ENCODE measurements at regions not wholly inside any gene's neighbourhood (a gene's known extent, or its start where the extent isn't known, plus 50 kb on each side); places are given as distances from the start of the nearest gene placed in this dataset.

DNA sequence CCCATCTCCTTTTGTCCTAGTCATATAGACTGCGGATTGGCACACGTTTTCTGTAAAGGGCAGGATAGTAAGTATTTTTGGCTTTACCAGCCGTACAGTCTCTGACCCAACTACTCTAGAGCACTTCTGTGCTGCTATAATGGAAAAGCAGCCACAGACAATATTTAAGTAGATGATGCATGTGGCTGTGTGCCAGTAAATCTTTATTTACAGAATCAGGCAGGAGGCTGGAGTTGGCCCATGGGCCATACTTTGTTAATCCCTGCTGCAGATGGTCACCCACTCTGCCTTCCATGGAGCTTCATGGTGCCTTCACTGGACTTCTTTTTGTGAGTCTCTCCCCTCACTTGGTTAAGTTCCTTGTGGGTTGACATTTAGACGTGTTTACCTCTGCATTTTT is 584.5 kb upstream of the TBX3 start:
- H3K4me3 ChIP-seq = no peak overlapping the region
- 77 to 88% (median 81%) methylated on average over 4 of the region's 4 CpGs for WGBS, 3 donors
- no peaks in the 10 kb centered on the region for H3K4me1 ChIP-seq
- no peaks in the 10 kb centered on the region for H3K27me3 ChIP-seq (ENCODE audit: insufficient read depth in 3 of 3, low read length in 2 of 3)
- no peak overlapping the region for H3K27ac ChIP-seq
- ATAC-seq (no peak), DNase-seq (no peak)
- H3K36me3 ChIP-seq (ENCODE audit: insufficient read depth in 1 of 2, low read depth in 1 of 2) = no peaks in the 10 kb centered on the region
- TF ChIP-seq, protein P1, sequence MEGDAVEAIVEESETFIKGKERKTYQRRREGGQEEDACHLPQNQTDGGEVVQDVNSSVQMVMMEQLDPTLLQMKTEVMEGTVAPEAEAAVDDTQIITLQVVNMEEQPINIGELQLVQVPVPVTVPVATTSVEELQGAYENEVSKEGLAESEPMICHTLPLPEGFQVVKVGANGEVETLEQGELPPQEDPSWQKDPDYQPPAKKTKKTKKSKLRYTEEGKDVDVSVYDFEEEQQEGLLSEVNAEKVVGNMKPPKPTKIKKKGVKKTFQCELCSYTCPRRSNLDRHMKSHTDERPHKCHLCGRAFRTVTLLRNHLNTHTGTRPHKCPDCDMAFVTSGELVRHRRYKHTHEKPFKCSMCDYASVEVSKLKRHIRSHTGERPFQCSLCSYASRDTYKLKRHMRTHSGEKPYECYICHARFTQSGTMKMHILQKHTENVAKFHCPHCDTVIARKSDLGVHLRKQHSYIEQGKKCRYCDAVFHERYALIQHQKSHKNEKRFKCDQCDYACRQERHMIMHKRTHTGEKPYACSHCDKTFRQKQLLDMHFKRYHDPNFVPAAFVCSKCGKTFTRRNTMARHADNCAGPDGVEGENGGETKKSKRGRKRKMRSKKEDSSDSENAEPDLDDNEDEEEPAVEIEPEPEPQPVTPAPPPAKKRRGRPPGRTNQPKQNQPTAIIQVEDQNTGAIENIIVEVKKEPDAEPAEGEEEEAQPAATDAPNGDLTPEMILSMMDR (IDR thresholded peaks at IDR 0.05) = no peak
- intact Hi-C loops (cut with DNase I) = no loop called here
- no peaks in the 10 kb centered on the region for H3K9me3 ChIP-seq

DNA sequence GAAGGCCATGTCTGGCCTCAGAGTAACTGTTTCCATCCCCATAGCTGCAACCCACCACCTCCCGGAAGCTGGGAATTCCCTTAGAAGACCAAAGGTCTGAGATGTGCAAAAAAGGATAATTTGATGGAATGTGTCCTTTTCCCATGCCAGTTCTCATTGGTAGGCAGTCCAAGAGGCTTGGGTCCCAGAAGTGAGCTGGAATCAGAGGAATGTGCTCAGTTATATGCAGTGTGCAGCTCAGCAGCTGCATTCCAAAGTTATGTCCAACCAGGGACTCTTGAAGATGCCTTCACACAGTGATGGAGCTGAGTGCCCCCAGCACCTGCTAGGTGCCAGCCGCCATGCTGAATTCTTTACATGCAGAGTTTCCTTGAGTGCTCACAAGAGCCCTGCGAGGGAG is 583.9 kb upstream of the TBX3 start:
- Histone ChIP-seq H3K27me3 (ENCODE audit: insufficient read depth in 3 of 3, low read length in 2 of 3) (no peaks in the 10 kb centered on the region), H3K4me1 (no peaks in the 10 kb centered on the region), H3K36me3 (ENCODE audit: insufficient read depth in 1 of 2, low read depth in 1 of 2) (no peaks in the 10 kb centered on the region), H3K9me3 (no peaks in the 10 kb centered on the region), H3K27ac (no peak overlapping the region), H3K4me3 (no peak overlapping the region)
- ATAC-seq = peak in 2 of 4 donors; percentile 10 to 16
- DNase-seq = no peak
- TF ChIP-seq, protein P1 (IDR thresholded peaks at IDR 0.05) = no peak
- intact Hi-C loops (cut with DNase I) = no loop called here
- WGBS, 3 donors = 34 to 44% (median 40%) methylated on average over 3 of the region's 3 CpGs

DNA sequence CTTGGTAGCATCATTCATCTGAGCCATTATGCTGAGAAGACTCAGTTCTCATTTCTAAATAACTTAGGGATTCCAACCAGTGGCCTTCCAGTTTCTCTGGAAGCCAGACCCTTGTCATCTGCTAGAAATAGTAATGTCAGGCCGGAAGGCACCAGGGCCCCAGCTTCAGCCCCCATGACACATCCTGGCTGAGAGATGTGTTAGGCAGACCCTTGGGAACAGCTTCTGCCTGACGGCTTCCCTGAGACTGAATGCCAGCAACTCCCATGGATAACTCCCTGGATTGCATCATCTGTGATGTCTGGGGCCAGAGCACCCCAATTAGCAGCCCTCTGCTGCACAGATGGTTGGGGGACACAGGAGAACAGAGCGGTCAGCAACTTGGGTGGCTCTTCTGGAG is 583.5 kb upstream of the TBX3 start:
- H3K36me3 ChIP-seq (ENCODE audit: insufficient read depth in 1 of 2, low read depth in 1 of 2) = no peaks in the 10 kb centered on the region
- no peaks in the 10 kb centered on the region for H3K4me1 ChIP-seq
- DNase-seq (peak; percentile 16 to 55), ATAC-seq (peak in 2 of 4 donors; percentile 45 to 51)
- H3K9me3 ChIP-seq = no peaks in the 10 kb centered on the region
- H3K27ac ChIP-seq = no peak overlapping the region
- 31 to 51% (median 44%) methylated on average over 3 of the region's 3 CpGs for WGBS, 3 donors
- intact Hi-C loops (cut with DNase I) = no loop called here
- TF ChIP-seq, protein P1 (IDR thresholded peaks at IDR 0.05) = no peak
- no peaks in the 10 kb centered on the region for H3K27me3 ChIP-seq (ENCODE audit: insufficient read depth in 3 of 3, low read length in 2 of 3)
- no peak overlapping the region for H3K4me3 ChIP-seq

DNA sequence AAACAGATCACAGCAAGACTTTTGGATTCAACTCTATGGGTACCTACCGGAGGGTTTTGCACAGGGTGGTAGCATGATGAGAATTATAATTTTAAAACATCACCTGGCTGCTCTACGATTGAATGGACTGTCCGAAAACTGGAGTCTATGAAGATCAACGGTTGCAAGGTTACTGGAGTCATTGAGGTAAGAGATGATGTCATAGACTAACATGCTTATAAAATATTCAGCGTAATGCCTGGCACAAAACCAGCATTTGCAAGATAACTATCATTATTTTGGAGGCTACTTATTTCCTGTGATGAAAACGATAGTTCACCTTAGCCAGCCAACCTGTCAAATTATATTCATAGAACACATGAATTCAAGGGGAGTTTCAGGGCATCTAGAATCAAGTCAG is 580.6 kb upstream of the TBX3 start:
- Histone ChIP-seq H3K9me3 (no peaks in the 10 kb centered on the region), H3K36me3 (ENCODE audit: insufficient read depth in 1 of 2, low read depth in 1 of 2) (no peaks in the 10 kb centered on the region), H3K4me1 (no peaks in the 10 kb centered on the region), H3K4me3 (no peak overlapping the region), H3K27me3 (ENCODE audit: insufficient read depth in 3 of 3, low read length in 2 of 3) (no peaks in the 10 kb centered on the region), H3K27ac (no peak overlapping the region)
- intact Hi-C loops (cut with DNase I) = no loop called here
- TF ChIP-seq, protein P1 (IDR thresholded peaks at IDR 0.05) = no peak
- no peak for ATAC-seq
- 83 to 85% (median 83%) methylated on average over 6 of the region's 6 CpGs for WGBS, 3 donors
- DNase-seq = no peak

DNA sequence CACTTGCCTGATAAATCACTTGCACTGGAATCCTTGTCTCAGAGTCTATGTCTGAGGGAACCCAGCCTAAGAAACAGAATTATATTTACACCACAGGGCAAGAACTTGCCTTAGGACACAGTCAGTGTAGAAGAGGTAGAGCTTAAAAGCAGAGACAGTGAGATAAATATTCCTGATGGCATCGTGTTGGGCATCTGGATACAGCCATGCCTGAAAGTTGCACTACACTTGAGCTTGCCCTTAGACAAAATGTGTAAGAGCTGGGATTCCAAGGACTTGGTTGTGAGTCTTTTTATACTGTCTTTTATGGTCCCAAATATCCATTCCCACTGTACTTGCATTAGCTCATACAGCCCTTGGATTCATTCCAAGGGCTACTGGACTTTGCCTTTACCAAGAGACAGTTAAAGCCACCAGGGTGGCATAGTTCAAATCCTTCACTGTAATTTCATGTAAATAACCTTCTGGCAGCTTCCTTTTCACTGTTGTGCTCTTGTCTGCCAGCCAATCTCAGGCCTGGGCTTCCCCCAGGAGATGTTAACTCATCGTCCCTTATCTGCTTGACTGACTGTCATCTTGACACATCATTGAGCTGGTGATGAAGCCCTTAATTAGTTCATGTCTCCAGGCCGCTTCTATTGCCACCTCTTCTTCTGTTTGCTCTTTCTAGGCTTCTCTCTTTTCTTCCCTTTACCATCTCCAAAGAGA is 577.9 kb upstream of the TBX3 start:
- WGBS, 3 donors = 75 to 88% (median 86%) methylated on average over 3 of the region's 3 CpGs
- H3K36me3 ChIP-seq (ENCODE audit: insufficient read depth in 1 of 2, low read depth in 1 of 2) = no peaks in the 10 kb centered on the region
- no peak overlapping the region for H3K4me3 ChIP-seq
- H3K27ac ChIP-seq = no peak overlapping the region
- no peaks in the 10 kb centered on the region for H3K27me3 ChIP-seq (ENCODE audit: insufficient read depth in 3 of 3, low read length in 2 of 3)
- no peaks in the 10 kb centered on the region for H3K4me1 ChIP-seq
- DNase-seq = no peak
- TF ChIP-seq, protein P1 (IDR thresholded peaks at IDR 0.05) = no peak
- no peak for ATAC-seq
- no peaks in the 10 kb centered on the region for H3K9me3 ChIP-seq
- intact Hi-C loops (cut with DNase I) = no loop called here

Measured in psoas muscle (tissue), 7 donors.